ENCODE measurements at regions not wholly inside any gene's neighbourhood (a gene's known extent, or its start where the extent isn't known, plus 50 kb on each side); places are given as distances from the start of the nearest gene placed in this dataset.

GRCh38 chr11:44444770-44445321 lies 120.6 kb upstream of the CD82 start:
- no peaks in the 10 kb centered on the region for H3K36me3 ChIP-seq
- H3K9me3 ChIP-seq: peaks cover 3% of the 10 kb centered on the region
- 65% methylated on average over 3 of the region's 3 CpGs for WGBS
- no peak for TF ChIP-seq CTCF (IDR thresholded peaks at IDR 0.05)
- no peak for TF ChIP-seq POLR2A (IDR thresholded peaks at IDR 0.05)
- TF ChIP-seq POLR2AphosphoS5 (IDR thresholded peaks at IDR 0.05): no peak
- no peak for TF ChIP-seq EP300 (IDR thresholded peaks at IDR 0.05)
- no peak for DNase-seq (ENCODE audit: low spot score in 2 of 2)
- no peak overlapping the region for H3K27ac ChIP-seq
- no peak overlapping the region for H3K4me3 ChIP-seq
- peaks cover 3% of the 10 kb centered on the region for H3K27me3 ChIP-seq
- H3K4me1 ChIP-seq: peaks cover 3% of the 10 kb centered on the region

GRCh38 chr11:44445500-44446365 lies 119.7 kb upstream of the CD82 start:
- TF ChIP-seq POLR2A (IDR thresholded peaks at IDR 0.05): no peak
- TF ChIP-seq EP300 (IDR thresholded peaks at IDR 0.05): no peak
- no peak for TF ChIP-seq CTCF (IDR thresholded peaks at IDR 0.05)
- no peak for TF ChIP-seq POLR2AphosphoS5 (IDR thresholded peaks at IDR 0.05)
- DNase-seq (ENCODE audit: low spot score in 2 of 2): peak in 1 of 2 donors; percentile 20
- Histone ChIP-seq H3K27me3 (peaks cover 3% of the 10 kb centered on the region), H3K4me1 (peaks cover 3% of the 10 kb centered on the region), H3K36me3 (no peaks in the 10 kb centered on the region), H3K4me3 (no peak overlapping the region), H3K9me3 (peaks cover 3% of the 10 kb centered on the region), H3K27ac (no peak overlapping the region)
- WGBS: 35% methylated on average over 8 of the region's 9 CpGs

GRCh38 chr11:44446366-44446762 lies 119.1 kb upstream of the CD82 start:
- Histone ChIP-seq H3K4me1 (peaks cover 3% of the 10 kb centered on the region), H3K27ac (no peak overlapping the region), H3K36me3 (no peaks in the 10 kb centered on the region), H3K9me3 (peaks cover 3% of the 10 kb centered on the region), H3K27me3 (peaks cover 3% of the 10 kb centered on the region), H3K4me3 (no peak overlapping the region)
- TF ChIP-seq EP300 (IDR thresholded peaks at IDR 0.05): no peak
- no peak for TF ChIP-seq POLR2AphosphoS5 (IDR thresholded peaks at IDR 0.05)
- no peak for TF ChIP-seq POLR2A (IDR thresholded peaks at IDR 0.05)
- TF ChIP-seq CTCF (IDR thresholded peaks at IDR 0.05): no peak
- no peak for DNase-seq (ENCODE audit: low spot score in 2 of 2)
- WGBS: 68% methylated on average over 4 of the region's 7 CpGs

- WGBS: 75% methylated on average over 6 of the region's 9 CpGs
- Histone ChIP-seq H3K4me1 (peaks cover 3% of the 10 kb centered on the region), H3K36me3 (no peaks in the 10 kb centered on the region), H3K27me3 (peaks cover 3% of the 10 kb centered on the region), H3K9me3 (peaks cover 3% of the 10 kb centered on the region), H3K27ac (no peak overlapping the region), H3K4me3 (no peak overlapping the region)
- TF ChIP-seq CTCF (IDR thresholded peaks at IDR 0.05) (no peak), EP300 (IDR thresholded peaks at IDR 0.05) (no peak), POLR2AphosphoS5 (IDR thresholded peaks at IDR 0.05) (no peak), POLR2A (IDR thresholded peaks at IDR 0.05) (no peak)
- DNase-seq (ENCODE audit: low spot score in 2 of 2): peak in 1 of 2 donors; percentile 39
These were observed 118.3 kb upstream of the CD82 start for GRCh38 chr11:44446996-44447771.

All from suprapubic skin (tissue), 4 donors.